Keratinocyte (primary cell): ENCODE measurements at regions not wholly inside any gene's neighbourhood (a gene's known extent, or its start where the extent isn't known, plus 50 kb on each side); places are given as distances from the start of the nearest gene placed in this dataset.
A peak's percentile ranks its signal among the peaks of the same experiment; 100 is the strongest.

Experiments
- DNase-seq: peaks from one replicate; pipeline ENCODE4 v3.0.0-alpha.2; 2011; ENCODE audit warnings: low read depth, missing footprints, low spot score
- FAIRE-seq: peaks from 2 replicates; lab custom pipeline; 2011; peaks lifted over from hg19 to GRCh38; lab: Jason Lieb, UNC
- H2AFZ ChIP-seq: 2 replicates; pipeline ENCODE4 v1.6.0; 2012; ENCODE audit warnings: low read length, control low read depth, inconsistent platforms; ENCODE audit not compliant: control insufficient read depth
- H3K27ac ChIP-seq: 2 replicates; pipeline ENCODE4 v1.5.1; 2011; ENCODE audit warnings: low read length; ENCODE audit not compliant: control insufficient read depth, insufficient read depth
- H3K27me3 ChIP-seq: 3 replicates; pipeline ENCODE4 v1.6.0; 2011; ENCODE audit warnings: low read length; ENCODE audit not compliant: control insufficient read depth, insufficient read depth; ENCODE audit errors: extremely low read depth
- H3K36me3 ChIP-seq, 2 experiments: 2 replicates in 1 of 2; 3 replicates in 1 of 2; pipeline ENCODE4 v1.5.1; 2011; ENCODE audit warnings: low read length in 2 of 2, mild to moderate bottlenecking in 1 of 2; ENCODE audit not compliant: control insufficient read depth in 2 of 2, insufficient read depth in 2 of 2; ENCODE audit errors: extremely low read depth in 1 of 2
- H3K4me1 ChIP-seq: 3 replicates; pipeline ENCODE4 v1.5.1; 2011; ENCODE audit warnings: low read length; ENCODE audit not compliant: control insufficient read depth, insufficient read depth; ENCODE audit errors: extremely low read depth
- H3K4me2 ChIP-seq: 3 replicates; pipeline ENCODE4 v1.6.0; 2011; ENCODE audit warnings: low read depth, low read length; ENCODE audit not compliant: control insufficient read depth, insufficient read depth; ENCODE audit errors: extremely low read depth
- H3K4me3 ChIP-seq, 3 experiments: fragments of 200-600 bp in 1 of 3; sonication (generic) in 1 of 3; 2 replicates in 2 of 3; 3 replicates in 1 of 3; pipeline ENCODE4 v1.5.1; 2011 to 2016; ENCODE audit warnings: low read length in 3 of 3, mild to moderate bottlenecking in 3 of 3, control low read depth in 2 of 3, inconsistent platforms in 1 of 3, low read depth in 1 of 3, mixed read lengths in 1 of 3, mixed run types in 1 of 3, moderate library complexity in 1 of 3; ENCODE audit not compliant: control insufficient read depth in 2 of 3, insufficient read depth in 2 of 3; ENCODE audit errors: extremely low read depth in 1 of 3
- H3K79me2 ChIP-seq: 2 replicates; pipeline ENCODE4 v1.6.0; 2012; ENCODE audit warnings: low read length; ENCODE audit not compliant: control insufficient read depth, insufficient read depth
- H3K9ac ChIP-seq: 3 replicates; pipeline ENCODE4 v1.6.0; 2011; ENCODE audit warnings: low read length; ENCODE audit not compliant: control insufficient read depth, insufficient read depth; ENCODE audit errors: extremely low read depth
- H3K9me1 ChIP-seq: 3 replicates; pipeline ENCODE4 v1.6.0; 2011; ENCODE audit warnings: low read length; ENCODE audit not compliant: control insufficient read depth, insufficient read depth; ENCODE audit errors: extremely low read depth
- H3K9me3 ChIP-seq: 2 replicates; pipeline ENCODE4 v1.5.1; 2012; ENCODE audit warnings: low read depth, low read length; ENCODE audit not compliant: control insufficient read depth
- H4K20me1 ChIP-seq: 3 replicates; pipeline ENCODE4 v1.6.0; 2011; ENCODE audit warnings: low read length; ENCODE audit not compliant: control insufficient read depth, insufficient read depth; ENCODE audit errors: extremely low read depth
- CTCF ChIP-seq, 3 experiments: IDR thresholded peaks in 1 of 3; conservative IDR thresholded peaks in 1 of 3; optimal IDR thresholded peaks in 1 of 3; 2 replicates in 2 of 3; 3 replicates in 1 of 3; pipeline versions ENCODE3 to v1.5.1; 2011; ENCODE audit warnings: low read length in 3 of 3, mild to moderate bottlenecking in 3 of 3, moderate library complexity in 2 of 3, control low read depth in 1 of 3, inconsistent platforms in 1 of 3; ENCODE audit not compliant: insufficient read depth in 2 of 3; ENCODE audit errors: extremely low read depth in 1 of 3
- EZH2 ChIP-seq: IDR thresholded peaks from one replicate; pipeline ENCODE4 v1.6.1; 2012; ENCODE audit warnings: inconsistent platforms, mild to moderate bottlenecking, low read length, moderate library complexity
- dilution Hi-C: fragments of 300-500 bp; cut with MboI; formaldehyde crosslinking; loops from one replicate; pipeline ENCODE4 v1.7.0; 2020; ENCODE audit warnings: low sequenced_read_pairs; ENCODE audit not compliant: extremely low pct_ligation_motif_present

GRCh38 chr2:179344280-179344964, 79.8 kb upstream of the SESTD1 start:
- Histone ChIP-seq H3K9me3 (no peaks in the 10 kb centered on the region), H4K20me1 (no peaks in the 10 kb centered on the region), H2AFZ (peak overlapping the region; percentile 75), H3K4me2 (no peak overlapping the region), H3K79me2 (no peaks in the 10 kb centered on the region), H3K4me1 (no peaks in the 10 kb centered on the region), H3K27me3 (no peaks in the 10 kb centered on the region), H3K27ac (no peak overlapping the region), H3K9ac (no peak overlapping the region), H3K9me1 (no peaks in the 10 kb centered on the region), H3K4me3 (no peak overlapping the region), H3K36me3 (no peaks in the 10 kb centered on the region)
- dilution Hi-C loops, result no loop called here
- TF ChIP-seq EZH2 (no peak), CTCF (optimal IDR thresholded peaks at IDR 0.05 in 1 of 3, IDR thresholded peaks at IDR 0.05 in 1 of 3, conservative IDR thresholded peaks at IDR 0.05 in 1 of 3; ENCODE audit: extremely low read depth in 1 of 3, insufficient read depth in 2 of 3, low read length in 3 of 3) (no peak)
- DNase-seq, result no peak
- no peak for FAIRE-seq

DNA sequence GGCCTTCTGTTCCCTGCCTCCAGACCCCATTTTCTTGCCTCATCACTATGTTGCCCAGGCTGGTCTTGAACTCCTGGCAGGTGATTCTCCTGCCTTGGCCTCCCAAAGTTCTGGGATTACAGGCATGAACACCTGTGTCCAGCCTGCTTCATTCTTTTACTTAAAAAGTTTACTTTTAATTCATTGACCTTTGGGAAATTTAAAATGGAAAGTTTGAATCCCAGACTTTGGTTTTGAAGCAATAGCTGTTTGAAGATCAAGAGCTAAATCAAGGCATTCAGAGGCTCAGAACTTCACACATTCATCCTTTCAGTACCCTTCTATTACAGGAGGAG, 79.3 kb upstream of the SESTD1 start:
- TF ChIP-seq EZH2 (no peak), CTCF (optimal IDR thresholded peaks at IDR 0.05 in 1 of 3, IDR thresholded peaks at IDR 0.05 in 1 of 3, conservative IDR thresholded peaks at IDR 0.05 in 1 of 3; ENCODE audit: extremely low read depth in 1 of 3, insufficient read depth in 2 of 3, low read length in 3 of 3) (no peak)
- Histone ChIP-seq H3K27me3 (no peaks in the 10 kb centered on the region), H3K79me2 (no peaks in the 10 kb centered on the region), H3K9me1 (no peaks in the 10 kb centered on the region), H3K9ac (no peak overlapping the region), H4K20me1 (no peaks in the 10 kb centered on the region), H3K27ac (no peak overlapping the region), H3K4me3 (no peak overlapping the region), H2AFZ (no peak overlapping the region), H3K4me1 (no peaks in the 10 kb centered on the region), H3K9me3 (no peaks in the 10 kb centered on the region), H3K4me2 (no peak overlapping the region), H3K36me3 (no peaks in the 10 kb centered on the region)
- FAIRE-seq (no peak), DNase-seq (no peak)
- dilution Hi-C loops, result no loop called here
